ENCODE measurements at regions not wholly inside any gene's neighbourhood (a gene's known extent, or its start where the extent isn't known, plus 50 kb on each side); places are given as distances from the start of the nearest gene placed in this dataset.

- Mint-ChIP-seq H3K27me3 (ENCODE audit: low read depth) (no peaks in the 10 kb centered on the region), H3K4me3 (no peak overlapping the region), H3K4me1 (peaks cover 7% of the 10 kb centered on the region), H3K36me3 (ENCODE audit: low read depth) (peaks cover 4% of the 10 kb centered on the region), H3K27ac (ENCODE audit: unreplicated experiment) (no peak overlapping the region), H3K9me3 (peaks cover 15% of the 10 kb centered on the region)
- TF ChIP-seq, protein P1, sequence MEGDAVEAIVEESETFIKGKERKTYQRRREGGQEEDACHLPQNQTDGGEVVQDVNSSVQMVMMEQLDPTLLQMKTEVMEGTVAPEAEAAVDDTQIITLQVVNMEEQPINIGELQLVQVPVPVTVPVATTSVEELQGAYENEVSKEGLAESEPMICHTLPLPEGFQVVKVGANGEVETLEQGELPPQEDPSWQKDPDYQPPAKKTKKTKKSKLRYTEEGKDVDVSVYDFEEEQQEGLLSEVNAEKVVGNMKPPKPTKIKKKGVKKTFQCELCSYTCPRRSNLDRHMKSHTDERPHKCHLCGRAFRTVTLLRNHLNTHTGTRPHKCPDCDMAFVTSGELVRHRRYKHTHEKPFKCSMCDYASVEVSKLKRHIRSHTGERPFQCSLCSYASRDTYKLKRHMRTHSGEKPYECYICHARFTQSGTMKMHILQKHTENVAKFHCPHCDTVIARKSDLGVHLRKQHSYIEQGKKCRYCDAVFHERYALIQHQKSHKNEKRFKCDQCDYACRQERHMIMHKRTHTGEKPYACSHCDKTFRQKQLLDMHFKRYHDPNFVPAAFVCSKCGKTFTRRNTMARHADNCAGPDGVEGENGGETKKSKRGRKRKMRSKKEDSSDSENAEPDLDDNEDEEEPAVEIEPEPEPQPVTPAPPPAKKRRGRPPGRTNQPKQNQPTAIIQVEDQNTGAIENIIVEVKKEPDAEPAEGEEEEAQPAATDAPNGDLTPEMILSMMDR (conservative IDR thresholded peaks at IDR 0.05): no peak
- no peak for DNase-seq (ENCODE audit: low read depth, low spot score)
These were observed 120.1 kb upstream of the UBE2E1 start for GRCh38 chr3:23685541-23686258.

- peaks cover 4% of the 10 kb centered on the region for H3K36me3 Mint-ChIP-seq (ENCODE audit: low read depth)
- no peaks in the 10 kb centered on the region for H3K27me3 Mint-ChIP-seq (ENCODE audit: low read depth)
- peaks cover 7% of the 10 kb centered on the region for H3K4me1 Mint-ChIP-seq
- TF ChIP-seq, protein P1 (conservative IDR thresholded peaks at IDR 0.05): no peak
- no peak overlapping the region for H3K27ac Mint-ChIP-seq (ENCODE audit: unreplicated experiment)
- no peak for DNase-seq (ENCODE audit: low read depth, low spot score)
- H3K9me3 Mint-ChIP-seq: peaks cover 19% of the 10 kb centered on the region
- no peak overlapping the region for H3K4me3 Mint-ChIP-seq
These were observed 119.2 kb upstream of the UBE2E1 start for GRCh38 chr3:23686519-23686918.

- Mint-ChIP-seq H3K27ac (ENCODE audit: unreplicated experiment) (no peak overlapping the region), H3K36me3 (ENCODE audit: low read depth) (peaks cover 4% of the 10 kb centered on the region), H3K9me3 (peaks cover 16% of the 10 kb centered on the region), H3K27me3 (ENCODE audit: low read depth) (no peaks in the 10 kb centered on the region), H3K4me3 (no peak overlapping the region), H3K4me1 (peaks cover 3% of the 10 kb centered on the region)
- TF ChIP-seq, protein P1 (conservative IDR thresholded peaks at IDR 0.05): no peak
- no peak for DNase-seq (ENCODE audit: low read depth, low spot score)
These were observed 114.3 kb upstream of the UBE2E1 start for GRCh38 chr3:23691357-23691895.

GRCh38 chr3:23696842-23697241 lies 108.9 kb upstream of the UBE2E1 start:
- H3K4me1 Mint-ChIP-seq: peaks cover 4% of the 10 kb centered on the region
- no peaks in the 10 kb centered on the region for H3K9me3 Mint-ChIP-seq
- no peak overlapping the region for H3K27ac Mint-ChIP-seq (ENCODE audit: unreplicated experiment)
- no peak overlapping the region for H3K4me3 Mint-ChIP-seq
- TF ChIP-seq, protein P1 (conservative IDR thresholded peaks at IDR 0.05): no peak
- H3K27me3 Mint-ChIP-seq (ENCODE audit: low read depth): no peaks in the 10 kb centered on the region
- no peak for DNase-seq (ENCODE audit: low read depth, low spot score)
- H3K36me3 Mint-ChIP-seq (ENCODE audit: low read depth): no peaks in the 10 kb centered on the region

GRCh38 chr3:23697416-23697815 lies 108.3 kb upstream of the UBE2E1 start:
- Mint-ChIP-seq H3K4me1 (peaks cover 5% of the 10 kb centered on the region), H3K36me3 (ENCODE audit: low read depth) (no peaks in the 10 kb centered on the region), H3K4me3 (no peak overlapping the region), H3K27me3 (ENCODE audit: low read depth) (no peaks in the 10 kb centered on the region), H3K9me3 (no peaks in the 10 kb centered on the region), H3K27ac (ENCODE audit: unreplicated experiment) (no peak overlapping the region)
- DNase-seq (ENCODE audit: low read depth, low spot score): no peak
- TF ChIP-seq, protein P1 (conservative IDR thresholded peaks at IDR 0.05): no peak

Measured in neural crest cell (in vitro differentiated cells).